ENCODE measurements at regions not wholly inside any gene's neighbourhood (a gene's known extent, or its start where the extent isn't known, plus 50 kb on each side); places are given as distances from the start of the nearest gene placed in this dataset.

- TF ChIP-seq POLR2AphosphoS5 (IDR thresholded peaks at IDR 0.05; ENCODE audit: low read depth, low read length) = no peak
- TF ChIP-seq CTCF (IDR thresholded peaks at IDR 0.05) = no peak
These were observed 1328.7 kb downstream of the TBC1D22A start for GRCh38 chr22:48091060-48091650.

All from Panc1 (cell line).